ENCODE measurements at regions not wholly inside any gene's neighbourhood (a gene's known extent, or its start where the extent isn't known, plus 50 kb on each side); places are given as distances from the start of the nearest gene placed in this dataset.

DNA sequence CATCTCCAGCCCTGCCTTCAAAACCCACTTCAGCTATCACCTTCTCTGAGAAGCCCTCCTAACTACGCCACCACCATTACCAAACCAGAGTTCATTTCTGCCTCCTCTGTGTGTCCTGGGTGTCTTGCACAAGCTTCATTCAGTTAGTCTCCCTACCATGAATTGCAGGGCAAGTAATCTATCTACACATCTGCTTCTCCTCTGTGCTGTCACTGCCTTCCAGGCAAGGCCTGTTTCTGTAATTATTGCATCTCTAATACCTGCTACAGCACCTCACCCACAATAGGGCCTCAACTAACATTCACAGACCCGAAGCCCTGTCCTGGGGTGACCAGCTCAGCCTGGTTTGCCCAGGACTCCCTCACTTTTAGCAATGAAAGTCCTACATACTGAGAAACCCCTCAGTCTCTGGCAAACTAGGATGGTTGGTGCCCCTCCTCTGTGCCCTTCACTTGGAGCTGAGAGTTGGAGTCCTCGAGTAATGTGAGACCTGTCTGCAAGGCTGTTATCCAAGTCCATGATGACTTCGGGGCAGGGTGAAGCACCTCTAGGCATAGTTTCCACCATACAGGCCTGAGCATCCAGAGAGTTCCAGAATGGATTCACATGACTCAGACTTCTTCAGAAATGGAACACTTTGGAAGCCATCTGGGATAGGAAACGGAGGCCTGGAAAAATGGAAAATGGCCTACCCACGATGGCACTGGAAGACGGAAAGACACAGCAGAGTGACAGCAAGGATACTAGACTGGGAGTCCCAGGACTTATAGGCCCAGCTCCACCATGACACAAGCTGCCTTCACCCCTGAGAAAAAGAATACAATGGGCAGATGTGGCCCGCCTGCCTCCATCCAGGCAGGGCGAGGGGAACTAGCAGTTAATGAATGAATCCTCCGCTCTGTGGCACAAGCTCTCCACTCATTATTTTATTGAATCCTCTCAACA lies 269.3 kb downstream of the BUD13 start:
- DNase-seq: no peak

DNA sequence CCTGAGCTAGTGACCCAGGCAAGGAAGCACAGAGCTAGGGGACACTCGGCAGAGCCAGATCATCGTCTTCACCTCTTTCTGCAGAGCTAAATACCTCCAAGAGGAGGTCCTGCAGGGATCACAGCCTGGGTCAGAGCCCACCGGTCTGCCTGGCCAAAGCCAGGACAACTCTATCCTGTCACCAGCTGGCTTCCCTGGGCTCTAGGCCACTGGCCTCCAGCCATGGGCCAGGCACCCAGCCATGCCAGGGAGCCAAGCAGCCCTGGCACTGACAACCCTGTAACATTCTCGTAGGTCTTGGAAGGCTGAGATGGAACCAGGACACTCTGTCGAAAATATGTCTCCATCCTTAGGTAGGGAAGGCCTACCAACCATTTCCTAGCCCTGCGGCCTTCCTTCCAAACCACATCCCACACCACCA lies 270.1 kb downstream of the BUD13 start:
- DNase-seq: no peak

DNA sequence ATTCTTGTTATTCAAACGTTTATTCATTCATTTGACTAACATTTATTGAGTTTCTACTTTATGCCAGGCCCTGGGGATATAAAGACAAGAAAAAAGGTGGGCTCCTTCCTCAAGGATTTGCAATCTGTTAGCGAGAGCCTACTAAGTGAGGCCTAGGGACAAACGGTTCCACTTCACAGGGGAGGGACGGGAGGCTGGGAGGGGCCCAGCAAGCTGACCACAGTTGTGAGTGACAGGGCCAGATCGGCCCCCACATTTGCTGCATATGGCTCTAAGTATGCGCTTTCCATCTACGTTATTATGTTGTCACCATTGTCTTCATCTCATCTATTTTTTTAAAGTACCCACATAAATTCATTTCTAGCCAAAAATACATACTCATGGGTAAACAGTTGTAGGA lies 271.1 kb downstream of the BUD13 start:
- DNase-seq: no peak

DNA sequence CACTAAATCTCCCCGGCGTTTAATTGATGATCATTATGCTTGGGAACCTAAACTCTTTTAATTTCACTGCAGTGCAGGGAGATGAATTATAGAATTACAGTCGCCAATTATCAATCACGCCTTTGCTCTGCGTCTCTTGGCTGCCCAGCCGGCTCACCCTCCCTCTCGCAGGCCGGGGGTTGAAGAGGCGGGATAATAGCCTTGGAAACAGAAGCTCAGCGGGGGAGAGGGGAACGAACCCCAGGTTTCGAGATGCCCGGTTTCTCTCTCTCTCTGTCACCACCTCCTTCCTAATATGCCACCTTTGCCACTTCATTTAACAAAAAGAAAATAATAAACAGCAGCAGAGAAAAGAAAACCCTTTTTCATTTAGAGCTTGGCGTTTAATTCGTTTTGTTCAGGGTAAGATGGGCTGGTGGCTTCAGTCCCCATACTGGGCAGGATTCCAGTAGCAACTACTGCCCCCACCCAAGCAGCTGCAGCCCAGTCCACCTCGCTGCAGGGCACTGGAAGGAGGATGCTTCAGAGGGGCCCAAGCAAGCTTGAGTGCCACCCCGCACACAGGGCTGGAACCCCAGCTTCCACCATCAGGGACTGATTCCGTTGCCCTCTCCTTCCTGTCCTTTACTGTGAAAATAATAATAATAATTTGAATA lies 271.7 kb downstream of the BUD13 start:
- DNase-seq: no peak

DNA sequence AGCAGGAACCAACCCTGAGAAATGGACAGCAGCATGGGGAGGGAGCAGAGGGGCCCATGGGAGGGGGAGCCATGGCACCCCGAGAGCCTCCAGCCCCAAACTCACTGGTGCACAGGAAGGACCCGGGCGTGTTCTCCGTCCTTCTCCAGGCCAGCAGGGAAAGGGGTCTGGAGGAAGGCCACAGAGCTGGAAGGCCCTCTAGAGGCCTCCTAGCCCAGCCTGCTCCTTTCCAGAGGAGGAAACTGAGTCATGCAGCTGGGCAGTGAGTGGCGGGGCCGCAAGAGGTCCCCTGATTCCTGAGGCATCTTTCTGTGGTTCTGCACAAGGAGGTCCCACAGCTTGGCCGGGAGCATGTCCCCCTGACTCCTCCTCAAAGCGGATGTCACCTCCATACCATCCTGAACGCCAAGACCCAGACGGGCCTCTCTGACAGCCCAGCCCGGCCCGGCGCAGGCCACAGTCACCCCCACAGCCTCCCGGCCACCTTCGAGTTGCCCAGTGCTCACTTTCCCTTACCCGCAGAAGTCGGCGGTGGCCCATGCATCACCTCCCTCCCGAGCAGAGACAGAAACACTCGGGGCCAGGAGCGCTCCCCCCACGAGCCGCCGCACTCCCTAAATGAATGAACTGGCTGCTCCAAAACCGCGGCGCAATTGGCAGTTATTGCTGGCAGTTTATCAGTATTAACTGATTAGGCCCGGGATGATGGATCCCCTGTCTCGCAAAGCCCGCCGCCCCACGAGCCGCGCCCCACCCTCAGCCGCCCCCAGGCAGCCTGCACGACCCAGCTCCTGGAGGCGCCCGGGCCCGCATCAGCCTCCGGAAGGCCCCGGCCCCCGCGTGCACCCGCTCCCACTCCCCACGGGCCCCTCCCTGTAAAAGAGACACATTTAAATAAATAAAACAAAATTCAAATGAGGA lies 272.5 kb downstream of the BUD13 start:
- DNase-seq: no peak

DNA sequence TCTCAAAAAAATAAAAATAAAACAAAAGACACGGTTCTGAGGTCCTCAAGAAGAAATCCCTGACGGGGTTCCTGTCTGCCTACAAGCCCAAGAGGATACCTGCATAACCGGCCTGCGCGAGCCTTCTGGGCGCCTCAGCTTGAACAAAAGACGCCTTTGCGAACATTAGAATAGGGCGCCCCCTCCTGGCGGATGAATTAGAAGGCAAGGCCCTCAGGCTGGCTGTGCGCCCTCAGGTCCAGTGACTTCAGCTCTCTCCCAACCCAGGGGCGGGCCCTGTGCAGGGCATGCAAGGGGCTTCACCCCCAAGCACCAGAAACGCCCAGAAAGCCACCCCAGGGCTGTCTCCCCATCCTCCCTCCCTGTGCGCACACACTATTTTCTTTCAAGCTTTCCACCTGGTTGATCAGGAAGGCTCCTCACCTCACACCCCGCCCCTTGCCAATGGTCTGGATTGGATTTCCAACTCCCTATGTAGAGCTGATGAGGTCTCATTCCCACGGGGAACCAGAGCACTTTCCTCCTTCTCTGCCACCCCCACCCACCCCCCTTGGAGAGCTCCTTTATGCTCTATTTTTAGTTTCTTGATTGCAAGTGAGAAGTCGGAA lies 273.3 kb downstream of the BUD13 start:
- no peak for DNase-seq

DNA sequence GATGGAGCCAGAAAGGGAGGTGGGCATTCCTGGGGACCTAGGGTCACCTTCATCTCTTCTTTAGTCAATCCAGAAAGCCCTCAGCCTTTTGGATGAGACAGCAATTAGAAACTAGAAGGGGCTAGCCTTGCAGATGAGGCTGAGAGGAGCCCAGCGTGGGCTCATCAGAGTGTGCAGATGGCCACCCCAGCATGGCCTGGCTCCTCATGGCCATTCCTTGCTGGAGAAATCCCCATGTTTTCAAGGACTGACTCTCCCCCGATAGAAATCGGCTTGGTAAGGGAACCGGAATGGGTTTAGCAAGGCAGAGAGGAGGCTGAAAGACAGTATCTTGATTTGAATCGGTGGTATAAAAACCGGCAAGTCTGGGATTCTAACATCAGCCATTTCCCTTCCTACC lies 274.6 kb downstream of the BUD13 start:
- DNase-seq: no peak

DNA sequence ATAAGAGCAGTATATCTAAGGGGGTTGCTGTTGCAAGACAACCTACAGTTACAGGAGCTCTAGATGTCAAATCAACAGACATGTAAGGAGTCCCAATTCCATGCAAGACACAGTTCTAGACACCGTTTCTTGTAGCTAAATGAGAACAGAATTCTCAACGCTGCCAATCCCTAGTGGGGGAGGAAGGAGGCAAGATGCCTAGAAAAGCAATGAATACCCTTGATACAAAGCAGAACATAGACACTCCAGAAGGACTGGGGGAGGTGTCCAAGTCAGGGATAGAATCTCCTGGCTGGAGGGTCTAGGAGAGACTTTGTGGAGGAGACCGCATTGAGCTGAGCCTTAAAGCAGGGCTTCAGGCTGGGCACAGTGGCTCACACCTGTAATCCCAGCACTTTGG lies 280.2 kb downstream of the BUD13 start:
- no peak for DNase-seq

DNA sequence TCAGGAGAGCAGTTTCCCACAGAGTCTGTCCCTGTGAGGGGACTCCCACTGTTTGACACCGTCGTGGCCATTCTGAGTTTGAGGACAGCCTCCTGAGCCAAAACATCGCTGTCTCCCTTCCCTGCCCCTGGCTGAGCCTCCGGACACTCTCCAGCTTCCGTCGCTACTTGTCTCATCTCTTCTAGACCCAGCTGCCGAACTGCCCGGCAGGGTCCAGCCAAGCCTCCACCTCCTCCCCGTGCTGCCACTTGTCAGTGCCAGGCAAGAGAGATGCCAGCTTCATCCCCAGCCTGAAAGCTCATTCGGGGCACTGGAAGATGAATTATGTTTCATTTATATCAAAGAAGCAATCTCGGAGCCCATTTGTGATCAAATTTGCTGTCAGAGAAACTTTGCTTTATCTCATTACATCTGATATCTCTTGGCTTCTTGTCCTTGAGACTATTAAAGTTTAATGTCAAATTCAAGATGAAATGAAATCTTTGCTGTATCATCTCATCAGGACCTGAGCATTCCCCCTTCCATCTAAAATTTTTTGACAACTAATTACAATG lies 283.9 kb downstream of the BUD13 start:
- DNase-seq: no peak

DNA sequence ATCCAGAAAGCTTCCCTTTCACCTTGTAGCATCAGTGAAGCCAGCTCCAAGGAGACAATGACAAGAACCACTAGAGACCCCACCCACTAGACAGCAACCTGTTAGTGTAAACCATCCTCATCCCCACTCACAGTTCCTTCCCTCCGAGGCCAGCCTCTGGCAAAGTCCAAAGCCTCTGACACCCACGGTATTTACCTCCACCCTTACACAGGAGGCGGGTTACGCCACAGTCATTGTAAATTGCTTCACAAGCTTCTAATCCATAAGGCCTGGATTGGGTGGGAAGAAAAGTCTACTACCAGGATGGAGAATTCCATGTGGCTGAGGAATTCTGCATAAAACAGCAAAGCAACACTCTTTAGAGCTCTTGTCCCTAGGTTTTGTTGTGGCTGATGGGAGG lies 287.4 kb downstream of the BUD13 start:
- DNase-seq: no peak

DNA sequence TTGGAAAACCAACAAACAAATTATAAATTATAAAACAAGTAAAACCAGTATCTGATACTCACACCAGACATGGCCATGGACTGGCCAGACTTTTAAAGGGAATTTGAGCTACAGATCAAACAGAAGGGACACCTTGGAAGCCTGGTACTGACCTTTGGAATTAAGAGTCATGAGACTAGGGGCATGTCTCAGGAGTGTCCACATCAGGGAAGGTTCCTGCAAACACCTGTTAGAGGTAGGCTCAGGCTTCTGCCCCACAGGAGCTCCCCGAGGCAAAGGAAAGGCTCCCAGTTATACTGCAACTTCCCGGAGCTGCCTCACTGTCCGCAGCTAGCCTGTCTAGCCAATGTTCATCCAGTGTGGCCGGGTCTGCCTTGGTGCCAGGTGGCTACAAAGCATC lies 290.1 kb downstream of the BUD13 start:
- DNase-seq: no peak

DNA sequence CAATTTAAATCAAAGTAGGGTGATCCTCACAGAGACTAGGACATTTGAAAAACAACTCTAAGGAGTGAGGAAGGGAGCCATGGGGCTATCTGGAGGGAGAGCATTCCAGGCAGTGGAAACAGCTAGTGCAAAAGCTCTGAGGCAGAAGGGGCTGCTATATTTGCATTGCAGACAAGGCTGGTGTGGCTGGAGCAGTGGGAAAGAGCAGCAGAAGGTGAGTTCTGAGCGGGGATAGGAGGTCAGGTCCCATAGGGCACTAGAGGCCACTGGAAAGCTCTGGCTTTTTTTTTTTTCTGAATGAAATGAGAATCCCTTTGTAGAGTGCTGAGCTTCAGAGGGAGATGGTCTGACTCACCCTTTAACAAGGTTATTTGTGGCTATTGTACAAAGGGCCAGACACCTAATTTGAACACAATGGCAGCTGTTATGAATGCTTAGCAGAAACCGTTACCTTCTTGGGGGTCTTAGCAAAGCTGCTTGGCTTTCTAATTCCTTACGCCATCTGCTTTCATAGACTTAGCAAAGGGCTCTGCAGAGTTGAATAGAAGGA lies 291.6 kb downstream of the BUD13 start:
- no peak for DNase-seq

DNA sequence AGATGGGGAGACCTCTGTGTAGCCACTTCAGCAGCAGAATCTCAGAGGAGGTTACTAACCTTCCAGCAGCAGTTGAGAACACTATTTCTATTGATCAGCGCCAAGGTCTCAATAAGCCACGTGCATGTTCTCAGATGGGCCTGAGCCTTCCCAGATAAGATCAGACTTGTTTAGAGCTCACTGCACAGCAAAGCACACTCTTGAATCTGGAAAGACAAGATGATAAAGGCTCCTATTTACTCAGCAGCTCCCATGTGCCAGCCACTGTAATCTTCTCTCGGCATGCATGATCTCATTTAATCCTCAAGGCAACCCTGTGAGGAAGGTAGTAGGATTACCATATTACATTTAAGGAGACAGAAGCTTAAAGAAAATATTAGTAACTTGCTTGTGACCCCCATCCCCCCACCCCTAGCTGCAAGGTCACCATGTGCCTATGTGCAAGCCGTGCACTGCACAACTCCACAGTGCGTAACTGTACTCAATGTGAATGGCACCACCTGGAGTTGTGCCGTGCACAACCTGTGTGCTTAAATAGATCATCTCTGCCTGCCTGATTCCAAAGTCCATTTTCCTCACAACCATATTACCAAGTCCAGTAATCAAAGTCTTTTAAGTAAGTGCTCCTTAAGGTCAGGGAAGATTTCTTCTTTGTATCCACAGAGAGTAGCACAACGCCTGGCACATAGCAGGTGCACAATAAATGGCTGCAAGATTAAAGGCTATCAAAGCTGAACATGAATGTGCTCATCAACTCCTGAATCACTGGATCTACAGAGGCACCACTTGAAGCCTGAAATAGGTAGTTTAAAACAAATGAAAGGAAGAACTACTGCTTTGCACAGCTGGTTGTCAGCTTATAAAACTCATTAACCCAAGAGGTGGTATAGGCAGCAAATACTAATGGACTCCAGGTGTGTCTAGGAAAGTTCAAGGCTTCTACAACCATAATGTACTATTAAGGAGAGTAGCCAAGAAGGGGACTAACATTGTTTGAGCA lies 293.8 kb downstream of the BUD13 start:
- DNase-seq: no peak

DNA sequence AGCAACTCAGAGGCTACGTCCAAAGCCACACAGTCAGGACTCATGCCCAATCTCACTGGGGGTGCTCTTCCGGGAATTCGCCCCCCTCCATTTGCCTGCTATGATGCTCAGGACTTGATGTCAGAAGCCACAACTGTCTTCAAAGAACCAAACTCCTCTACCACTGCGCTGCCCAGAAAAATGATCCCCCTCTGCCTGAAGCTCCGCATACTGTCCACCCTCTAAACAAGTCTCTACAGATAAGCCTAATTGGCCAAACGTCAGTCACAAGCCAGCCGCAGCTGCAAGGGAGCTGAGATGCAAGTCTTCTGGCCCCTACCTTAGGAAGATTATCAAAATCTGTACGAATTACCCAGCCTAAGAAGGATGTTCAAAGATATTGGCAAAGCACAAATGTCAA lies 294.6 kb downstream of the BUD13 start:
- DNase-seq: no peak

DNA sequence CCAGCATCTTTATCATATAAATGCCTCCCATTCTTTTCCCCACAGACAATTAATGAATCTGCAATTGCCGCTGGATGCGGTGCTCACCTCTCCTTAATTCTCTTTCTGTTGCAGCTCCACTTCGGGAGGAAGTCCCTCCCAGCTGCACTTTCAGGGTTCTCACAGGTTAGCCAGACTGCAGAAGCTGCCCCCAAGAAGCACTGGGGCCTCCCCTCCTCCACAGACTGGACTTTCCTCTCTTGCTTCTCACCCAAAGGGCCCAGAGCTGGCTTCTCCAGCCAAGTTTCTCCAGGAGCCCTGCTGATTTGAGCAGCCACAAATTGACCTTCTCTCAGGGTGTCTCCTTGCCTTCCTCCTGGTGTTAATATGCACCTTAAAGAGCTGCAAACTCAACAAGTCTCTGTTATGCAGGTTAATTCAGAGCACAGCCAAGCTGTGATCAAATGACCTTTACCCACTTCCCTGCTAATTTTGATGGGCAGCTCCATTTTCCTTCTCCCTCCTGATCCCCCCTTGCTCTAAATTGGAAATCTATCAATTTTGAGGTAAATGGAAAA lies 298.9 kb downstream of the BUD13 start:
- DNase-seq: no peak

DNA sequence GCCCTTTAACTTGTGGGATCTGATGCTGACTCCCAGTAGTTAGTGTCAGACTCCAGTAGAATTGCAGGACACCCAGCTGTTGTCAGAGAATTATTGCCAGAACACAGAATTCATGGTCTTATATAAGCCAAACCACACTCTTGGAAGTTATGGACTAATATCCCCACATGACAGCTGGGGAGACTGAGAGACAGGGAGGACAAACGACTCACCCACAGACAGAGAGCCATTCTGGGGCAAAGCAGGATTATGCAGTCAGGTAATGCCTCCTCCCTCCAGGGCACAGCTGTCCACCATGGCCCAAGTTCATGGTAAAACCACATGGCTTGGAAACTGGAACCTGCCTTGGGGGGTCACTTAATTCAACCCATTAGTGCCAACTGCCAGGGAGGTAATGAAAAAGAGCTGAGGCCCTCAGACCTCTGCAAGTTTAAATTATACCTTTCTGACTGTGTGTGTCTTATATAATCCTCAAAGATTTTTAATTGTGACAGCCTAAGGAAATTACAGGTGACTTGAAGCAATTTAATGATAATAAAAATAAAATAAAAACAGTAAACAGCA lies 299.5 kb downstream of the BUD13 start:
- no peak for DNase-seq

DNA sequence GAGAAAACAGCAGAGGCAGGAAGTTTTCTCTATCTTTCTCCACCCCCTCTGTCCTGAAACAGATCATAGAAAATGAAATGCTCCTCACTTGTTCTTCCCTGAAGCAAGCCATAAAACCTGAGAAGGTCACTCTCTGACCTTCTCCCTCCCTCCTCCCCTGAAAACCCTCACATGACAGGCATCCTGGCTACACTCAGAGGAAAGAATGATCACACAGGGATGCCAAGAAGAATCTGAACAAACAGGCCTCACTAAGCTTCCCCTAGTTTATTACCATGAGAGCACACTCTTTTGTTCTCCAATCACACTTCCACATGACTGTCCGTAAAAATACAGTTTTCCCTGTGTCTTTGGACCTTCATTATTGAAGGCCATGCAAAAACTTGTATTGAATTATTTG lies 300.1 kb downstream of the BUD13 start:
- no peak for DNase-seq

DNA sequence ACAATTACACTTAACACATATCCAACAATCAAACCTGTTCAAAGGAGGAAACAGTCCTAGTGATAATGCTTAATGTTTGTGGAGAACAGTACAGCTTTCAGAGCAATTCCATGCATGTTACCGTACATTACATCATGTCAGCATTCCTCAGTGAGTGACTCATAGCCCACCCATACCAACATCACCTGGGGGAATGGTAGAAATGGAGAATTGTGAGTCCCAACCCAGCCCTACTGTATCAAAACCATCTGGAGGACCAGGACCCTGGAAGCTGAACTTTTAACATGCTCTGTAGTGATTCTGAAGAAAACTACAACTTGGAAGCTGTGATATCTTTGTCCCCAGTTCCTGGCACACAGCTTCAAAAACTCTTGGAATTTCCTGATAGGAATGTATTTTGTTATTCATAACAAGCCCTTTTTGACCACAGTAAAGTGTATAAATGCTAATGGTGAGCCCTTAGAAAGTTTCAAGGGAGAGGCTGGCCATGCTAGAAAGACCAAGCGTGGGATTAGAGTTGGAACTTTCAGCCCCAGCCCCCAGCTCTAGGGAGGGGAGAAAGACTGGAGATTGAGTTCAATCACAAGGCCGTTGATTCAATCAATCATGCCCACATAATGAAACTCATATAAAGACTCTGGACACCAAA lies 301.1 kb downstream of the BUD13 start:
- no peak for DNase-seq

DNA sequence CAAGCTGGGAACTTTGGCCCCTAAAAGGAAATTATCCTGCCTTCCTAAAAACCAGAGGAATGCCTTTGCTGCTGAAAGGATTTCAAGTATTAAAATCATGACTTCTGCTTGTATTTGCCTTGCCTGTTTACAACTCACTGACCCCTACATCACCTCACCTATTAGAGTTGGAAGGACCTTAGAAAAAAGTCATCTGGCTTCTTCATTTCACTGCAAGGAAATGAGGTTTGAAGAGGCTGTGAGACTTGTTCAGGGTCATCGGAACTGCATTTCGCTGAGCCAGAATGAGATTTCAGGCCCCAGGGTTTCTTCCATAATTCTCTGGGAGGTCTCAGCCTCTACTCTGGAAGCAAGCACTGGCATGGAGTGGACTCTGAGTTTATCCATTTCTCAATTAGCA lies 304.1 kb downstream of the BUD13 start:
- no peak for DNase-seq

DNA sequence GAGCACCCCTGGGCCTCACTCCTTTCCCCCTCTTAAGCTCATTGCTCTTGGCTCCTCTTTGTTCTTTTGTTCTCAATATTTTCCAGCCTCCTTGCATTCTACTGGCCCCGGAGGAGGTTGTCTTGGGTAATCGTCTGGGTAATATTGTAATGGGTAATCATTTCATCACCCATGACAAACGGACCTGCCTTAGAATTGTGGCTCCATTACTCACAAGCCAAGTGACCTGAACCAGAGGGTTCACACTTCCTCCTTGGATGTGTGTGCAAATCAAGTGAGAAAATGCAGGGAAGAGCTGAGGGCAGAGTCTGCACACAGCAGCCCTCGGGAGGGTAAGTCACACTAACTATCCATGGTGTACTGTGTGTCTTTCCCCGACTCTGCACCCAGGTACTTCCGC lies 305.0 kb downstream of the BUD13 start:
- no peak for DNase-seq
